Skeletal muscle cell (primary cell): ENCODE measurements at regions not wholly inside any gene's neighbourhood (a gene's known extent, or its start where the extent isn't known, plus 50 kb on each side); places are given as distances from the start of the nearest gene placed in this dataset.
A peak's percentile ranks its signal among the peaks of the same experiment; 100 is the strongest.

ENCODE experiments used
- DNase-seq: peaks from one replicate; pipeline ENCODE4 v3.0.0-alpha.2; 2010; ENCODE audit warnings: low read depth
- H3K4me3 ChIP-seq: 2 replicates; pipeline ENCODE4 v1.5.1; 2011; ENCODE audit warnings: low read depth, mild to moderate bottlenecking, control low read depth, low read length, moderate library complexity

DNA sequence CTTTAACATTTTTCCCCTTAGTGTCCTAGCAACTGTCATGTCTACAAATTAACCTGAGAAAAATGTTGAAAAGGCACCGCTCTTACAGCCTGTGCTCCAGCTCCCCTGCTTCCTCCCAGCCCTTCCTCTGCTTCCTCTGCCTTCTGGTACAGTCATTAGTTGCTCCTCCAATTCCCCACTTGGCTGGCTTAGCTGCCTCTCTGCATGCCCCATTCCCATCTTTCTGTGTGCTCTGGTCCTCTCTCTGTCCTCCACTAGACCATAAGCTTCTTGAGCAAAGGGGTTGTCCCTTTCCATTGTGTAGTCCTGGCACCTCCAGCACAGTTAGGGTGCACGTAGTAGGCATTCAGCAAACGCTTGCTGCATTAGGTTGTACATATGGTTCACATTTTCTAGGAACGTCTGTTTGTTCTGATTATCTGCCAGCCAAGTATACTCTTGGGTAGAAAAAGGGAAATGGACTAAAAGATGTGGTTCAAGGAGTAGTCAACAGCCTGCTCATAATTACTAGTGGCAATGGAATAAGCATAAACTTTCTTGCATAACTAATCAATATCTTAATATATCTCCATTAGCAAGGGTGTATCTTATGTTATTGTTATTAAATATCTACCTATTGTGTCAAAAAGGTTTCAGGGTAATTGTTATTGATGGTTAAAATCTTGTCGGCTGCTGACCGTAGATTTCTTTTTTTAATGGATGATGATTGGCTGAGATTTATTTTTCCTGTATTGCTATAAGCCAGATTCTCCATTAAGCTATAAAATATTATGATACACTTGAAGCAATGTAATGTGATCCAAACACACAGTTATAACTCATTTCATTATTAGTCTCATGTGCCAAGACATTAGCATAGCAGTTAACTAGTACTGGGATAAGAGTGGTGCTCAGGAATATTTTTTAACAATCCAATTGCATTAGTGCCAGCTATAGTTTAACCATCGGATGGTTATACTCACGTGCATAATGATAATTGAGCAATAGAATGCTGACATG is 340.1 kb downstream of the SLC4A3 start:
- no peak for DNase-seq
- no peak overlapping the region for H3K4me3 ChIP-seq

DNA sequence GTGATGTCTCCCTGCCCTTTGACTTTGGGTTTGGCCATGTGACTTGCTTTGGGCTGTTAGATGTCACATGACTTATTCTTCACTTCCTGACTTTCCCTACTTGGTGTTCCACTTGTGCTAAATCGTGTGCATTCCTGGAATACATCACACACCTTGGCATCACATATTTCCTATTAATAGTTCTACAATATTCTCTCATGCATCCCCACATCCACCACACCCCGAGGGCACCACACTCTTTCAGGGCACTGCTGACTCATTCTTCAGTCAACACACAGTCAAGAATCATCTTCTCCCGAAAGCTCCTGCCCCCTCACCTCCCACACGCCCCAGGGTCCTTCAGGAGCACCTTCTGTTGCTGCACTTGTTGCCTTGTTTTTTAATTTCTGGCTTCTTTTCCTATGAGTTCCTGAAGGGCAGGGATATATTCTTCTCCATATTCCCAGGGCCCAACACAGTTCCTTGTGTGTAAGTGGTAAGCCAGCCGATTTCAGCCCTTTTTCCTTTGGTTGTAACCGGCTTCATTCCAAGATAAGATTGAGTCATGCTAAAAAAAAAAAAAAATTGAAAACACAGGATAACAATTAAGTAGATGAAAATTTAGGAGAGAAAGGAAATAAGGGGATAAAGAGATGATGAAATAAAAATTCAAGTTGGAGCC is 341.4 kb downstream of the SLC4A3 start:
- DNase-seq, result no peak

DNA sequence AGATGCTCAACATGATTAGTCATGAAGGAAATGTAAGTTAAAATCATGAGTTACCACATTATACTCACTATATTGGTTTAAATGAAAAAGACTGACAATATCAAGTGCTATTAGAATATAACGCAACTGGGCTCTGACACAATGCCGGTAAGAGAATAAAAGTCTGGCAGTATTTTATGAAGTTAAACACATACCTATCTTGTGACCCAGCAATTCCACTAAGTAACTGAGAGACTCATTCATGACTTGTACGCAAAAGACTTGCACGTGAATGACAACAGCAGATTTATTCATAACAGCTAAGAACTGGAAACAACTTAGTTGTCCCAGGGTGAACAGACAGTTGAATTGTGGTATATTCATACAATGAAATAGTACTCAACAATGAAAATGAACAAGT is 342.1 kb downstream of the SLC4A3 start:
- DNase-seq, result peak; percentile 22
- no peak overlapping the region for H3K4me3 ChIP-seq

More for the DNA sequence above, 341.4 kb downstream of the SLC4A3 start:
- H3K4me3 ChIP-seq, result no peak overlapping the region

DNA sequence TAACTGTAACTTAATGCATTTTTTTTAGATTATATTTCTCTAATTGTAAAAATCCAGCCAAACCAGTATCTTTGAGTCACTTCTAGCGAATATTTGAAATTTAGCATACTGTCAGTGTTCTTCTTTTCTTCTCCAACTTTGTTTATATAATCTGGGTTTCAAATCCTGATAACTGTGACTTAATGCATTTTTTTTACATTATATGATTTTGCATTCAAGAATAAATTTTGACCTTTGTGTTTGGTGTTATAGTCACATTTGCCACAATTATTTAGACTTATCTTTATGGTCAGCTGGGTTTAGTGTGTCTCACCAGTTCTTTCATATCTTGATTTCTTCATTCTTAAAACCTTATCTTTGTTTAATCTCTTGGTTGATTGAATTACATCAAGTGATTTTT is 345.7 kb downstream of the SLC4A3 start:
- no peak overlapping the region for H3K4me3 ChIP-seq
- DNase-seq, result no peak

DNA sequence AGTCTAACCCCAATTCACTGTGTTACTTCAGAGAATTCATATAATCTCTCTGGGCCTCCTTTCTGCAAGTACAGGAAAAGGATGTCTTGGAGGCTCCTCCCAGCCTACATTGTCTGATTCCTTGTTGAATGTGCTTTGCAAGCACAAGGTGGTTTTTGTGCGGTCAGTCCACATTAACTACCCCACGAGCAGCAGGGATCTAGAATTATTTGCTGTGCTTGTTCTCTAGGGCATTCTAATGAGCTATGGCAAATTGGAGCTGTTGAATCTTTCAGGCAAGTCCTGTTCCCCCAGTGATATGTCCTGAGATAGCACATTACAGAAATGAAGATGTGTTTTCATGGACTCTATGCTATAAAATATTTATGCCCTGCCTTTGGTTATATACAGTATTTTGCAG is 349.4 kb downstream of the SLC4A3 start:
- no peak for DNase-seq
- no peak overlapping the region for H3K4me3 ChIP-seq

DNA sequence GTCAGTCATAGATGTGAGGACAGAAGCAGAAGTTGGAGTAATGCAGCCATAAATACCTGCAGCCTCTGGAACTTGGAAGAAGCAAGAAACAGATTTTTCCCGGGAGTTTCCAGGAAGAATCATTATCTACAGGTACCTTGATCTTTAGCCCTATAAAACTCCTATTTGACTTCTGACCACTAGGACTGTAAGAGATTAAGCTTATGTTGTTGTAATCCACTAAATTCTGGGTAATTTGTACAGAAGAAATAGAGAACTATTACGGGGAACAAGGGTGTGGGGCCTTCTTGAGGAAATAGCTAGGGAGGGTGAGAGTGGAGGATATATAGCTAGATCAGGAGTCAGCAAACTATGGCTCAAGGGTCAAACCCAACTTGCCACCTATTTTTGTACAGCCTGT is 353.2 kb downstream of the SLC4A3 start:
- H3K4me3 ChIP-seq, result no peak overlapping the region
- DNase-seq, result no peak

DNA sequence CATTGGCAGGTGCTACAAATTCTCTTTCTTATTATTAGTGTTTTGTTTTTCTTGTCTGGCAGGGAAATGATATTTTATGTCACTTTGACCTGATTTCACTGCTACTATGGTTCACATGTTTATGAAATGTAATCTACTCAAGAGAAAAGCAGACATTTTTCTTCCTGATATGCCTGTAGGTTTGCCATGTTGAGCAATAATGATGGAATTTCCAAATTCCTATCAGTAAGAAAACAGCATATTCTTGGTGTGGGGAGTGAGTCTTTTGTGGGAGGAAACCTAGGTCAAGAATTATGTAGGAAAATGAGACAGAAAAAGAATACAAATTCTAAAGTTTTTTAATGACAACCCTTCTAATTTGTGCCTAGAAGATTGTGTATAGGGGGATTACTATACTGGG is 356.4 kb downstream of the SLC4A3 start:
- H3K4me3 ChIP-seq, result no peak overlapping the region
- no peak for DNase-seq

DNA sequence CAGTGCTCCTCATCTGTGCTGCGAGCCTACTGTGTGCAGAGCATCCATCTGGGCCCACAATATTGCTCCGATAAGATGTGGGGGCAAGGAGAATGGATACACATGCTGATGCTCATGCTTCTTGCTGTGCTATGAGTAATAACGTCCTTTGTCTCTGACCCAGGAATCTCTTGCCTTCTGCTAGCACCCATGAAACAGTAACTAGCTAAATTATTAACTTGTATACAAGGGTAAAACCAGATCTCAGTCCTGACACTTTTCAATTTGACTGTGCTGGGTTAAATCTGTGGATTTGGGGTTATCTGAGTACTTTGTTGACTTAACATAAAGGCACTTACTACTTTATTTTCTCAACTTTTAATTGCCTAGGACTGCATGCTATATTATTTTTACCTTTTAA is 357.6 kb downstream of the SLC4A3 start:
- no peak overlapping the region for H3K4me3 ChIP-seq
- no peak for DNase-seq

DNA sequence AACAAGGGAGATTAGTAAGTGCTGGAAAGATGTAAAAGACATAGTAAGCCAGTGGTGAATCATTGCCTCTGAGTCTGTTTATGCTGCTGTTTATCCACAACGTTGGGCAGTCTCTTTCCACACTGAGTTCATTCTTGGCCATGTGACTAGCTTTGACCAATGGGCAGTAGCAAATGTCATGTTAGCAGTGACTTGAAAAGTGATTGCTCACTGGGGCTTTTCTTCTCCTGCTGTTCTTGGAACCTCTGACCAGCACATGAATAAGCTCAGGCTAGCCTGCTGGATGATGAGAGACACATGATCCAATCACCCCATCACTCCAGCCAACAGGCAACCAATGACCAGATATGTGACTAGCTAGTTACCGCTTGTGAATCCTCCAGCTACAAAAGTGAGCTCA is 360.4 kb downstream of the SLC4A3 start:
- H3K4me3 ChIP-seq, result no peak overlapping the region
- peak; percentile 60 for DNase-seq

DNA sequence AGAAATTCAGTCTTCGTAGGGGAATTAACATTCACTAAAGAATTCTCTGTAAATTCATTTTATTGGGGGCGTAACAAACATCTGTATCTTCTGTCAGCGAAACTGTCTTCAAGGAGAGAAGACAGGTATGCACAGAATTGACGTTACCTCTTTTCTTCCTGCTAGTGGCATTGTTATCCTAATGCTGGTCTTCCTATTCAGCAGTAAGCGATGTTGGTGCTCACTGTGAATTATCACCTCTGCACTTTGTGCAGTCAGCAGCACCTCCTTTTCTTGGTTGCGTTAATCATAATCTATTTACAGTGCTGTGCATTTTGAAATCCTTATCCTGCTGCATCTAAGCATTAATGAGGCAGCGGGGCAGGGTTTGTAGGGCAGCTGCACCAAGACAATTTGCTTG is 362.3 kb downstream of the SLC4A3 start:
- H3K4me3 ChIP-seq, result no peak overlapping the region
- no peak for DNase-seq

DNA sequence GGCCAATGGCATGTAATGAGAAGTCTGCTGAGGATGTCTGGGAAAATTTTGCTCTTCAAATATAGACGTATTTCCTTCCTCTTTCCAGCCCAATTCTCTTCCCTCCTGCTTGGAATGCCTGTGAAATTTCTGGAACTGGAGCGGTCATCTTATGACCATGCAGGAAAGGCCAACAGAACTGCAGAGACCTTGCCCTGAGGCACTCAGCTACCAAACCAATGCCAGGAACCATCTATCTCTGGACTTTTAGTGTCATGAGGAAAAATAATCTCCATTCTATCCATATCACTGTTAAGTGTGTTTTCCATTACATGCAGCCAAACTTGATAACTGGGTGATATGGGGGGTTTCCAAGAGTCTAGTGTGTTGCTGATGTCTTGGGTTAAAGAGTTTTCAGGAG is 363.7 kb downstream of the SLC4A3 start:
- no peak for DNase-seq
- no peak overlapping the region for H3K4me3 ChIP-seq

DNA sequence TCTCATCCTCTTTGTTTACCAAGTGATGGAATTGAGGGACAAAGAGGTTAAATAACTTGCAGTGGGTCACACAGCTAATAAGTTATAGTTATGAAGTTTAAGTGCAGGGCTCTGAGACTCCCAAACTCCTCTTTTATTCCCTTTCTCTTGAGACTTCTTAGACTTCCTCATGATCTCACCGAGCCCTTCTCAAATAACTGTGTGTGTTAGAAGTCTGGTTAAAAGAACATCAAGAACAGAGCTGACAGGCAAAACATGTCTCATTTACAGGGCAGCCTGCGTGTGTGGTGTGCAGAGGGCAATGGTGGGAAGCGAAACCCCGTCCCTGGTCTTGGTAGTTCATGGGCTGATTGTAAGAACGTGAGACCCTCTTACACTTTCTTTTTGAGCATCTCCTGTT is 368.0 kb downstream of the SLC4A3 start:
- DNase-seq, result no peak
- H3K4me3 ChIP-seq, result no peak overlapping the region

DNA sequence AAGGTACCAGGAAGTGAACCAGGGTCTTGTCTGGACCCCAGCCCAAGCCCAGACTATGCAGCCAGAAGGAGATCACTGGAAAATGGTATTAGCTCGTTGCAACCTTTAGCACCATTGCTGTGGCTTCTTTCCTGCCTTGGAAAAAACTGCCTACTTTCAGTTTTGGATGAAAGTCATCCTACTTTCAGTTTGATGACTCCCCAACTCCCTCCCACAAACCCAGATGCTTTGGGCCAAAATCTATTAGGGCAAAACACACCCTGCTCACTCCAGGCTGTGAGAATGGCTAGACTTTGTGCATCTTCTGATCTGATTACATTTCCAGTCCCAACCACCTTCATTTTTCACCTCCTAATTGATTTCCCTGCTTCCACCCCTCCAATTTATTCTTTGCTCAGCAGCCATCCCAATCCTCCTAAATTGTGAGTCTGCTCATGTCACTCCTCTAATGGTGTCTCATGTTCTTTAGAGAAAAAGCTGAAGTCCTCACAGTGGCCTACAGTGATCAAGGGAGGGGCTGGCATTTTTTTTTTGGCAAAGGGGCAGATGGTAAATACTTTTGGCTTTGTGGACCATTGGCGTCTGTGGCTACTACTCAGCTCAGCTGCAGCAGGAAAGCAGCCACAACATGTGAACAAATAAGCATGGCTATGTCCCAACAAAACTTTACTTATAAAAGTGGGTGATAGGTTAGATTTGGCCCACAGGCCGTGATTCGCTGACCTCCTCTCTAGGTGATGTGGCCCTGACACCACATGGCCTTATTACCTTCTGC is 368.7 kb downstream of the SLC4A3 start:
- H3K4me3 ChIP-seq, result no peak overlapping the region

DNA sequence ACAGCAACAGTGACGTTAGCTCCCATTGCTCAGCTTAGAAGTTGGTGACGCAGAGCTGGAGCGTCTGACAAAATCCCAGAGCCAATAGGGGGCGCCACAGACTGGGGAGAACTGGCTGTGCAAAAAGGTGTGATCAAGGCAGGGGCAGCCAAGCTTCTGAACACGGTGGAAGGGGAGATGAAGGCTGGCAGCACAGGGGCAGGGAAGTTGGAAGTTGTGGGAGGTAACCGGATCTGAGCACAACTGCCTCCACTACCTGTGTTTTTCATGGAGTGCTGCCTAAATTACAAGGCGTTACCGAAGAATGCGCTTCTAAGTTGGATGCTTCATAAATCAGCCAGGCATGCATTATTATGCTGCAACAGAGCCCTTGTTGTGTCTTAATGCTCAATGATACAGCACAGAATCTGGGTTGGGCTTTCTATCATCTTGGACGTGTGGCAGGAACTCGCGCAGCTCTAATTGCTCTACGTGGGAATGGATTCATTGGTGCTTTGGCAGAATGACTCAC is 370.0 kb downstream of the SLC4A3 start:
- DNase-seq, result no peak
- no peak overlapping the region for H3K4me3 ChIP-seq

More for the DNA sequence above, 368.7 kb downstream of the SLC4A3 start:
- no peak for DNase-seq

DNA sequence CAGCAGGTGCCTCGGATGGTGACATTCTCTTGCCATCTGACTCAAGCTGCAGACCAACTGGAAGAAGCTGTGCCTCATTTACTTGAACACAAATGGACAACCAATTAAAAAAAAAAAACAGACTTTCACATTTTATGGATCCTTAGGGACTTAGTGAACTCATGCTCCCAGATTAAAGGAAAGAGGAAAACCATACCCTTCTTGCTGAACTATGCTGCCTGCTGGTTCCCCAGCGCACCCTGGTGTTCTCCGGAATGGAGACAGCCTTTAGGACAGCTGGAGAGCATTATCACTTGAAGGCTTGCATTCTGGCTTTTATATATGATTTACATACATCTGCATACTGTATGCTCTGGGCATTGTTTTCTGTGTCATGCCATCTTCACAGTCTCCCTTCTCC is 370.7 kb downstream of the SLC4A3 start:
- DNase-seq, result no peak
- no peak overlapping the region for H3K4me3 ChIP-seq

DNA sequence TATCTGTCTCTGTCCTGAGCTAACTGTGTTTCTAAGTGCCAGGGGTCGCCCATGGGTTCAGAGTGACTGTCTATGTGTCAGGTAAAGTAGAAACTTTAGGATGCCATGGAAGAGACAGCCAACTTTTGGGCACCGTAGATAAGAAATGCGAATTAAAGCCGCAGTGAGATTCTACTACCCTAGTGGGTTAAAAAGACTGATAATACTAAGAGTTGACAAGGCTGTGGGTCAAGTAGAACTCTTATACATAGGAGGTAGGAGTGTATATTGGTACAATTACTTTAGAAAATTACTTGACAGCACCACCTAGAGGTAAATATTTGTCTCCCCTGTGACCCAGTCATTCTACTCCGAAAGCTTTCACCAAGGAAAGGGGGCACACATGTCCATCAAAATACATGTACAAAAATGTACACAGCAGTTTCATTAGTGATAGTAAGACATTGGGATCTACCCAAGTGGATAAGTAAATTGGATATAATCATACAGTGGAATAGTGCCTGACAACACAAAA is 371.3 kb downstream of the SLC4A3 start:
- no peak overlapping the region for H3K4me3 ChIP-seq
- no peak for DNase-seq

DNA sequence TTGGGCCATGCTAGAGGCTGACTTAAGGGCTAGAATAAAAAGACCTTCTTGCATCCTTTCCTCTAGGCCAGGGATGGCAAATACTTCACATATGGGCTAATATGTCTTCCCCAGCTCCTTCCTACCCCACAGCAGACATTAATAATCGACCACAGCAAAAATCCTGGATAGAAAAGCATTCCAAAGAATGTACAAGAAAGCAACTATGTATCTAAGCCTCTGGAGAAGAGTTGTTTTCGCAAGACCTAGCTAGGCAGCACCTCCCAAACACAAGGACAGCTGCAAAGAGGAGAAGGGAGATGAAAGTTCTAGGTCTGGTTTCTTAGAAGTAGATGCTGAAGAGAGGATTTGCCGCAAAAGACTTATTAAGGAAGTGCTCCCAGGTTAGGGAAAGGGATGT is 372.6 kb downstream of the SLC4A3 start:
- DNase-seq, result no peak
- H3K4me3 ChIP-seq, result no peak overlapping the region

DNA sequence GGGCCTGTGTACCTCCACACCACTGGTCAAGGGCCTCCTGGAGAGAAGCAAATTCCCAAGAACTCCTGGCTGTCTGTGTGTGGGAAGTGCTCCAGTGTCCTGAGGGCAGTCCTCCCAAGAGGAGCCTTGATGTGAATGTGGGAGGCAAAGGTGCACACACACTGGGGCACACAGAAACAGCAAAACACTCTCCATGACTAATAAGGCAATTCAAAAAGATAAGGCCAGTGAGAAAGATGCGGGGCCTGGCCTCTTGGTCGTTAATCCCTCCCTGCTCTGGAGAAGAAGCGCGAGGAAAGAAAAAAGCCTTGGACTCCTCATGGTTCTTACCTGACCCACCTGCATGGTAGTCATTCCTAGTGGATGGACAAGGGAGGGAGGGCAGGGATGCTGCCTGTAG is 373.2 kb downstream of the SLC4A3 start:
- no peak overlapping the region for H3K4me3 ChIP-seq
- no peak for DNase-seq

DNA sequence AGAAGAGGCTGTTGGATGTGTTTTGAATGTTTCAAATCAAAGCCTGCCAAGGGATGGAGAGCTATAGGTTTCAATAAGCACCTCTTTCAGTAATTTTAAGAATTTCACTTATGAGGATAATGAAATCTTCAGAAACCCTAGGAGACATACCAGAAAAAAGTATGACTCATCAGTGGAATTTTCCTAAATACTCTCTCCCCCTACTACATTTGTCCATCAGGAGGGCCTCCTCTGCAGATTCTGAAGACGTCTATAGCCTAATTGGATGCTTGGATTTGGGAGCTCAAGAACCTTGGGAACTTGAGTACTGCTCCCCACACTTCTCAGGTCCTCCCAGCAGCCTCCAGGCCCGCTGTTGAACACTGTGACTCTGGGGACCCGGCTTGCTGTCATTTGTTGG is 374.3 kb downstream of the SLC4A3 start:
- no peak for DNase-seq
- no peak overlapping the region for H3K4me3 ChIP-seq

DNA sequence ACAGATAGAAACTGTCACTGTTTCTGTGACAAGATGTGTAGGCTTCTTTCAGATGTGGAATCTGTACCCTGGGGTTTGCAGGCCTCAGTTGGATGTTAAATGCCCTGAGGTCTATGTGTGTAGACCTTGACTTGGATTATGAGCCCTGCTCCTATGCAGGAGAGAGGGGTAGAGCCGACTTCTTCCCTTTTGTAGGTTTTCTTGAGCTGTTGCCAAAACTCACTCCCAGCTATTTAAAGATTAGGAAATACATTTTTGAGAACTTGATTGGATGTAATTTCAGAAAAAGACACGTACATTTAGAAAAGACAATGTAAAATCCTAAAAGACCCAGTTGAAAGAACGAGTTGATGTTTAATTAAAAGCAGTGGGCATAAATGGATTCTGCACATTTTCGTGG is 374.8 kb downstream of the SLC4A3 start:
- no peak overlapping the region for H3K4me3 ChIP-seq
- DNase-seq, result no peak
